ELR (cell line): ENCODE measurements at regions not wholly inside any gene's neighbourhood (a gene's known extent, or its start where the extent isn't known, plus 50 kb on each side); places are given as distances from the start of the nearest gene placed in this dataset.

ENCODE experiments used
- DNase-seq: peaks from one replicate; pipeline ENCODE4 v3.0.0-alpha.2; 2015; ENCODE audit warnings: low read depth

- DNase-seq, result no peak
Measured at GRCh38 chr11:109267293-109268095, 154.5 kb upstream of the C11orf87 start.

GRCh38 chr11:109275931-109276330 is 146.1 kb upstream of the C11orf87 start:
- DNase-seq, result no peak

GRCh38 chr11:109285465-109285864 is 136.5 kb upstream of the C11orf87 start:
- DNase-seq, result no peak

- DNase-seq, result no peak
Measured at GRCh38 chr11:109291553-109291952, 130.4 kb upstream of the C11orf87 start.

GRCh38 chr11:109298865-109299264 is 123.1 kb upstream of the C11orf87 start:
- DNase-seq, result no peak

GRCh38 chr11:109300211-109300610 is 121.8 kb upstream of the C11orf87 start:
- no peak for DNase-seq

- DNase-seq, result no peak
Measured at GRCh38 chr11:109302591-109303334, 119.2 kb upstream of the C11orf87 start.

- DNase-seq, result no peak
Measured at GRCh38 chr11:109303342-109303741, 118.6 kb upstream of the C11orf87 start.

GRCh38 chr11:109304159-109304558 is 117.8 kb upstream of the C11orf87 start:
- DNase-seq, result peak; percentile 46

GRCh38 chr11:109305009-109305408 is 117.0 kb upstream of the C11orf87 start:
- no peak for DNase-seq

GRCh38 chr11:109306322-109306721 is 115.7 kb upstream of the C11orf87 start:
- DNase-seq, result peak; percentile 11

- no peak for DNase-seq
Measured at GRCh38 chr11:109307366-109307765, 114.6 kb upstream of the C11orf87 start.

GRCh38 chr11:109308551-109308950 is 113.4 kb upstream of the C11orf87 start:
- no peak for DNase-seq

GRCh38 chr11:109309153-109309552 is 112.8 kb upstream of the C11orf87 start:
- no peak for DNase-seq

- no peak for DNase-seq
Measured at GRCh38 chr11:109317726-109318125, 104.3 kb upstream of the C11orf87 start.

GRCh38 chr11:109320595-109320994 is 101.4 kb upstream of the C11orf87 start:
- peak; percentile 73 for DNase-seq

- no peak for DNase-seq
Measured at GRCh38 chr11:109326781-109327180, 95.2 kb upstream of the C11orf87 start.

GRCh38 chr11:109329716-109330115 is 92.3 kb upstream of the C11orf87 start:
- DNase-seq, result no peak

GRCh38 chr11:109338131-109338530 is 83.9 kb upstream of the C11orf87 start:
- no peak for DNase-seq

GRCh38 chr11:109342261-109342660 is 79.7 kb upstream of the C11orf87 start:
- no peak for DNase-seq

- no peak for DNase-seq
Measured at GRCh38 chr11:109343242-109343641, 78.7 kb upstream of the C11orf87 start.

- no peak for DNase-seq
Measured at GRCh38 chr11:109347304-109347703, 74.7 kb upstream of the C11orf87 start.
